MV-4-11 (cell line): ENCODE measurements at regions not wholly inside any gene's neighbourhood (a gene's known extent, or its start where the extent isn't known, plus 50 kb on each side); places are given as distances from the start of the nearest gene placed in this dataset.

Experiments used
- DNase-seq: peaks from one replicate; lab custom pipeline; 2025; lab: John Stamatoyannopoulos, UW

GRCh38 chr9:86893811-86894490 is 53.4 kb downstream of the GAS1 start:
- no peak for DNase-seq

- DNase-seq: no peak
Observed at GRCh38 chr9:86892576-86892975, 54.7 kb downstream of the GAS1 start.

- DNase-seq: no peak
Observed at GRCh38 chr9:86891886-86892437, 55.3 kb downstream of the GAS1 start.

GRCh38 chr9:86891091-86891490 is 56.2 kb downstream of the GAS1 start:
- no peak for DNase-seq

- no peak for DNase-seq
Observed at GRCh38 chr9:86885232-86885631, 62.1 kb downstream of the GAS1 start.

GRCh38 chr9:86876621-86877196 is 70.6 kb downstream of the GAS1 start:
- no peak for DNase-seq

GRCh38 chr9:86868616-86869015 is 78.7 kb downstream of the GAS1 start:
- peak; percentile 74 for DNase-seq

GRCh38 chr9:86867804-86868313 is 79.4 kb downstream of the GAS1 start:
- no peak for DNase-seq

- DNase-seq: no peak
Observed at GRCh38 chr9:86865952-86866351, 81.4 kb downstream of the GAS1 start.

- no peak for DNase-seq
Observed at GRCh38 chr9:86860006-86860405, 87.3 kb downstream of the GAS1 start.

GRCh38 chr9:86859056-86859455 is 88.2 kb downstream of the GAS1 start:
- DNase-seq: no peak

- DNase-seq: no peak
Observed at GRCh38 chr9:86858009-86858408, 89.3 kb downstream of the GAS1 start.

GRCh38 chr9:86856259-86856658 is 91.0 kb downstream of the GAS1 start:
- no peak for DNase-seq

- no peak for DNase-seq
Observed at GRCh38 chr9:86854898-86855523, 92.3 kb downstream of the GAS1 start.

- no peak for DNase-seq
Observed at GRCh38 chr9:86846656-86847055, 100.7 kb downstream of the GAS1 start.

- DNase-seq: no peak
Observed at GRCh38 chr9:86843206-86843605, 104.1 kb downstream of the GAS1 start.

GRCh38 chr9:86842573-86842972 is 104.7 kb downstream of the GAS1 start:
- DNase-seq: no peak

- DNase-seq: no peak
Observed at GRCh38 chr9:86839522-86839921, 107.8 kb downstream of the GAS1 start.

- DNase-seq: no peak
Observed at GRCh38 chr9:86838519-86839497, 108.5 kb downstream of the GAS1 start.

- DNase-seq: no peak
Observed at GRCh38 chr9:86837345-86837744, 110.0 kb downstream of the GAS1 start.

- no peak for DNase-seq
Observed at GRCh38 chr9:86836797-86837196, 110.5 kb downstream of the GAS1 start.

- DNase-seq: no peak
Observed at GRCh38 chr9:86836266-86836665, 111.0 kb downstream of the GAS1 start.
